GM12878 (cell line): ENCODE measurements at regions not wholly inside any gene's neighbourhood (a gene's known extent, or its start where the extent isn't known, plus 50 kb on each side); places are given as distances from the start of the nearest gene placed in this dataset.

Source experiments
- ATAC-seq: fragments of 200-7000 bp; cut with Tn5 transposase; 3 replicates; pipeline ENCODE4 v1.9.1; 2020; ENCODE audit warnings: mild to moderate bottlenecking, moderate library complexity
- BruUV-seq: library from RNA; stranded (reverse); fragments of 400-500 nt; replicated peaks from 2 replicates; lab custom pipeline; 2021; lab: Mats Ljungman, UMichigan
- CTCF ChIA-PET: fragments of 300-600 bp; sonication (Branson Sonifier 250); formaldehyde crosslinking; extraction: SDS; loops from one replicate; lab custom pipeline; 2021; ENCODE audit warnings: inconsistent platforms; lab: Yijun Ruan, JAX
- POLR2A ChIA-PET: fragments of 350-600 bp; formaldehyde crosslinking; extraction: SDS; loops from one replicate; lab custom pipeline; 2021; ENCODE audit warnings: inconsistent platforms; lab: Charles Lee
- RAD21 ChIA-PET: fragments of 300-600 bp; sonication (Branson Sonifier 250); formaldehyde crosslinking; loops from one replicate; lab custom pipeline; 2023; ENCODE audit warnings: antibody characterized with exemption; ENCODE audit not compliant: unreplicated experiment; lab: Charles Lee
- SMC1A ChIA-PET: fragments of 300-600 bp; sonication (Branson Sonifier 250); formaldehyde crosslinking; loops from one replicate; lab custom pipeline; 2023; ENCODE audit not compliant: unreplicated experiment, uncharacterized antibody; lab: Charles Lee
- DNase-seq: peaks from one replicate; pipeline ENCODE4 v3.0.0-alpha.2; 2011; ENCODE audit warnings: low read depth, low spot score
- FAIRE-seq: peaks from 3 replicates; lab custom pipeline; 2011; peaks lifted over from hg19 to GRCh38; lab: Jason Lieb, UNC
- H2AFZ ChIP-seq: 2 replicates; pipeline ENCODE4 v1.6.0; 2011; ENCODE audit warnings: low read depth, low read length, control low read depth; ENCODE audit not compliant: control insufficient read depth
- H3K27ac ChIP-seq: 2 replicates; pipeline ENCODE4 v1.5.1; 2011; ENCODE audit warnings: control low read depth; ENCODE audit not compliant: control insufficient read depth, insufficient read depth
- H3K27me3 ChIP-seq, 2 experiments: replicated peaks in 1 of 2; 2 replicates each; pipeline versions ENCODE4 v1.6.0 to v1.6.1; 2011; ENCODE audit warnings: low read length in 1 of 2; ENCODE audit not compliant: control insufficient read depth in 2 of 2, insufficient read depth in 2 of 2
- H3K36me3 ChIP-seq, 2 experiments: 2 replicates each; pipeline ENCODE4 v1.5.1; 2011; ENCODE audit warnings: low read length in 1 of 2; ENCODE audit not compliant: control insufficient read depth in 2 of 2, insufficient read depth in 2 of 2
- H3K4me1 ChIP-seq: 2 replicates; pipeline ENCODE4 v1.6.1; 2011; ENCODE audit warnings: mild to moderate bottlenecking, low read length, moderate library complexity, mixed read lengths; ENCODE audit not compliant: control insufficient read depth, insufficient read depth
- H3K4me2 ChIP-seq: 2 replicates; pipeline ENCODE4 v1.6.0; 2011; ENCODE audit warnings: control low read depth; ENCODE audit not compliant: control insufficient read depth, insufficient read depth
- H3K4me3 ChIP-seq: fragments of 200-600 bp; sonication (generic); 2 replicates; pipeline ENCODE4 v1.5.1; 2016
- H3K79me2 ChIP-seq: 2 replicates; pipeline ENCODE4 v1.6.0; 2011; ENCODE audit warnings: low read length; ENCODE audit not compliant: control insufficient read depth, insufficient read depth
- H3K9ac ChIP-seq: 2 replicates; pipeline ENCODE4 v1.8.0; 2011; ENCODE audit warnings: low read length, control low read depth, mixed read lengths; ENCODE audit not compliant: control insufficient read depth, insufficient read depth
- H3K9me3 ChIP-seq: replicated peaks from 3 replicates; pipeline ENCODE4 v1.5.1; 2011; ENCODE audit warnings: mild to moderate bottlenecking, low read length; ENCODE audit not compliant: control insufficient read depth, insufficient read depth
- H4K20me1 ChIP-seq: 2 replicates; pipeline ENCODE4 v1.6.0; 2011; ENCODE audit not compliant: control insufficient read depth, insufficient read depth
- DPF2 ChIP-seq: fragments of 450-650 bp; IDR thresholded peaks from 2 replicates; pipeline ENCODE4 v1.6.1; 2017; ENCODE audit warnings: mild to moderate bottlenecking
- EED ChIP-seq: sonication (generic); IDR thresholded peaks from 2 replicates; pipeline ENCODE4 v1.6.1; 2016; ENCODE audit warnings: antibody characterized with exemption, low read depth
- IKZF2 ChIP-seq, 2 experiments: fragments of 450-650 bp; IDR thresholded peaks; 2 replicates each; pipeline ENCODE4 v1.6.1; 2017; ENCODE audit warnings: mild to moderate bottlenecking in 2 of 2, moderate library complexity in 2 of 2
- JUNB ChIP-seq: IDR thresholded peaks from 2 replicates; pipeline ENCODE4 v1.6.1; 2016; ENCODE audit warnings: antibody characterized with exemption, mild to moderate bottlenecking
- POLR2AphosphoS5 ChIP-seq: IDR thresholded peaks from 2 replicates; pipeline ENCODE4 v1.6.1; 2011; ENCODE audit warnings: mild to moderate bottlenecking, low read length, inconsistent platforms
- SPI1 ChIP-seq: IDR thresholded peaks from 2 replicates; pipeline ENCODE4 v1.6.1; 2011; ENCODE audit warnings: low read depth, mild to moderate bottlenecking, low read length, moderate library complexity, borderline replicate concordance; ENCODE audit not compliant: insufficient read depth
- WGBS: methylation state at CpG from one replicate; pipeline ENCODE4 v1.1.6; 2016; ENCODE audit warnings: low lambda C conversion rate; ENCODE audit not compliant: insufficient replicate concordance, insufficient coverage; ENCODE audit errors: missing lambda C conversion rate; 5-methylcytosine and 5-hydroxymethylcytosine counted together
- in situ Hi-C: fragments of 300-500 bp; cut with MboI; formaldehyde crosslinking; loops from 9 replicates; pipeline ENCODE4 v1.14.3; 2018; ENCODE audit warnings: mixed read lengths
- intact Hi-C: fragments of 100-400 bp; cut with micrococcal nuclease; formaldehyde crosslinking; loops from one replicate; pipeline ENCODE4 v1.14.2; 2022; ENCODE audit not compliant: unreplicated experiment
- TF ChIP-seq, protein P1 (sequence below): IDR thresholded peaks from 2 replicates; pipeline ENCODE4 v1.6.1; 2012; ENCODE audit warnings: low read depth, low read length, improper control_type of control experiment
- TF ChIP-seq, protein P2 (sequence below): fragments of 150-350 bp; IDR thresholded peaks from 2 replicates; pipeline ENCODE4 v1.6.1; 2014; ENCODE audit warnings: mild to moderate bottlenecking, low read depth, low read length
- TF ChIP-seq, protein P3 (sequence below): fragments of 450-650 bp; IDR thresholded peaks from 2 replicates; pipeline ENCODE4 v1.6.1; 2017; ENCODE audit warnings: mild to moderate bottlenecking, moderate library complexity

DNA sequence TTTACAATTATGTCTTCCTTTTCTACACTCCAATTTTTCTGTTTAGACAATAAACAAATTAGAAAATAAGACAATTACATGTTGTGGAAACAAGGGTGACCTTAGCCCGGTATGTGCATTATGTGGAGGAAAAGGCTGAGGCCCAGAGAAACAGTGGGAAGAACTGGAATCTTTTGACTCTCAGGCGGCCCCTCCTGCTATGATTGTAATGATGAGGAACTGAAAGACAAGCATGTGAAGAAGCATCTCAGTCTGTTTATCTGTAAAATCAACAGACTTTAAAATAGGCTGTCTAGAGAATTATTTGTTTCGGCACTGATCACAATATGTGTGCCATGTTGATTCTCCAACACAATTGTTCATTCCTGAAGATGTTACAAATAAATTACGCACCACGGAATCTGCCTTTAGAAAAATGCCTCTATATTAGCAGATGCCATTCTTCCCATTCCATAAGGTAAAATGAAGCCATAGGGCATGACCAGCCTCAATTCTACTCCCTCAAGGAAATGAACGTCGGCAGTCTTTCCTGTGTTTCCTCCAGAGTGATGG, 1201.6 kb upstream of the CITED2 start:
- H4K20me1 ChIP-seq, result no peaks in the 10 kb centered on the region
- H3K36me3 ChIP-seq, result no peaks in the 10 kb centered on the region
- WGBS, result 71% methylated on average over 7 of the region's 7 CpGs
- RAD21 ChIA-PET, result interaction anchor here (1.0 kb wide), 1 partner anchor 17 kb away, joined by 3 read pairs; no protein-coding TSS in a partner anchor
- no peaks in the 10 kb centered on the region for H3K9me3 ChIP-seq
- no peak overlapping the region for H3K9ac ChIP-seq
- in situ Hi-C loops (no loop called here), intact Hi-C loops (no loop called here)
- no peak overlapping the region for H2AFZ ChIP-seq
- SMC1A ChIA-PET, result interaction anchor here (1.1 to 1.6 kb wide), 3 partner anchors 9 to 257 kb away, joined by 3 to 8 read pairs (median 5); no protein-coding TSS in a partner anchor
- no peak overlapping the region for H3K4me2 ChIP-seq
- H3K4me3 ChIP-seq, result no peak overlapping the region
- no peaks in the 10 kb centered on the region for H3K79me2 ChIP-seq
- H3K27me3 ChIP-seq, result no peaks in the 10 kb centered on the region
- no peak for TF ChIP-seq DPF2
- peak in 1 of 2 experiments; percentile 14; a peak in 1 of 4 replicates for TF ChIP-seq IKZF2 (IDR thresholded peaks at IDR 0.05)
- TF ChIP-seq, protein P1, sequence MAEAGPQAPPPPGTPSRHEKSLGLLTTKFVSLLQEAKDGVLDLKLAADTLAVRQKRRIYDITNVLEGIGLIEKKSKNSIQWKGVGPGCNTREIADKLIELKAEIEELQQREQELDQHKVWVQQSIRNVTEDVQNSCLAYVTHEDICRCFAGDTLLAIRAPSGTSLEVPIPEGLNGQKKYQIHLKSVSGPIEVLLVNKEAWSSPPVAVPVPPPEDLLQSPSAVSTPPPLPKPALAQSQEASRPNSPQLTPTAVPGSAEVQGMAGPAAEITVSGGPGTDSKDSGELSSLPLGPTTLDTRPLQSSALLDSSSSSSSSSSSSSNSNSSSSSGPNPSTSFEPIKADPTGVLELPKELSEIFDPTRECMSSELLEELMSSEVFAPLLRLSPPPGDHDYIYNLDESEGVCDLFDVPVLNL, result no peak
- TF ChIP-seq, protein P2, sequence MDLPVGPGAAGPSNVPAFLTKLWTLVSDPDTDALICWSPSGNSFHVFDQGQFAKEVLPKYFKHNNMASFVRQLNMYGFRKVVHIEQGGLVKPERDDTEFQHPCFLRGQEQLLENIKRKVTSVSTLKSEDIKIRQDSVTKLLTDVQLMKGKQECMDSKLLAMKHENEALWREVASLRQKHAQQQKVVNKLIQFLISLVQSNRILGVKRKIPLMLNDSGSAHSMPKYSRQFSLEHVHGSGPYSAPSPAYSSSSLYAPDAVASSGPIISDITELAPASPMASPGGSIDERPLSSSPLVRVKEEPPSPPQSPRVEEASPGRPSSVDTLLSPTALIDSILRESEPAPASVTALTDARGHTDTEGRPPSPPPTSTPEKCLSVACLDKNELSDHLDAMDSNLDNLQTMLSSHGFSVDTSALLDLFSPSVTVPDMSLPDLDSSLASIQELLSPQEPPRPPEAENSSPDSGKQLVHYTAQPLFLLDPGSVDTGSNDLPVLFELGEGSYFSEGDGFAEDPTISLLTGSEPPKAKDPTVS, result no peak
- no peak for TF ChIP-seq POLR2AphosphoS5
- peak; percentile 71 for TF ChIP-seq SPI1
- TF ChIP-seq, protein P3, sequence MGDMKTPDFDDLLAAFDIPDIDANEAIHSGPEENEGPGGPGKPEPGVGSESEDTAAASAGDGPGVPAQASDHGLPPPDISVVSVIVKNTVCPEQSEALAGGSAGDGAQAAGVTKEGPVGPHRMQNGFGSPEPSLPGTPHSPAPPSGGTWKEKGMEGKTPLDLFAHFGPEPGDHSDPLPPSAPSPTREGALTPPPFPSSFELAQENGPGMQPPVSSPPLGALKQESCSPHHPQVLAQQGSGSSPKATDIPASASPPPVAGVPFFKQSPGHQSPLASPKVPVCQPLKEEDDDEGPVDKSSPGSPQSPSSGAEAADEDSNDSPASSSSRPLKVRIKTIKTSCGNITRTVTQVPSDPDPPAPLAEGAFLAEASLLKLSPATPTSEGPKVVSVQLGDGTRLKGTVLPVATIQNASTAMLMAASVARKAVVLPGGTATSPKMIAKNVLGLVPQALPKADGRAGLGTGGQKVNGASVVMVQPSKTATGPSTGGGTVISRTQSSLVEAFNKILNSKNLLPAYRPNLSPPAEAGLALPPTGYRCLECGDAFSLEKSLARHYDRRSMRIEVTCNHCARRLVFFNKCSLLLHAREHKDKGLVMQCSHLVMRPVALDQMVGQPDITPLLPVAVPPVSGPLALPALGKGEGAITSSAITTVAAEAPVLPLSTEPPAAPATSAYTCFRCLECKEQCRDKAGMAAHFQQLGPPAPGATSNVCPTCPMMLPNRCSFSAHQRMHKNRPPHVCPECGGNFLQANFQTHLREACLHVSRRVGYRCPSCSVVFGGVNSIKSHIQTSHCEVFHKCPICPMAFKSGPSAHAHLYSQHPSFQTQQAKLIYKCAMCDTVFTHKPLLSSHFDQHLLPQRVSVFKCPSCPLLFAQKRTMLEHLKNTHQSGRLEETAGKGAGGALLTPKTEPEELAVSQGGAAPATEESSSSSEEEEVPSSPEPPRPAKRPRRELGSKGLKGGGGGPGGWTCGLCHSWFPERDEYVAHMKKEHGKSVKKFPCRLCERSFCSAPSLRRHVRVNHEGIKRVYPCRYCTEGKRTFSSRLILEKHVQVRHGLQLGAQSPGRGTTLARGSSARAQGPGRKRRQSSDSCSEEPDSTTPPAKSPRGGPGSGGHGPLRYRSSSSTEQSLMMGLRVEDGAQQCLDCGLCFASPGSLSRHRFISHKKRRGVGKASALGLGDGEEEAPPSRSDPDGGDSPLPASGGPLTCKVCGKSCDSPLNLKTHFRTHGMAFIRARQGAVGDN, result no peak
- no peak for TF ChIP-seq EED
- peak; percentile 26; the same call in 1 of the 2 replicates for TF ChIP-seq JUNB
- H3K27ac ChIP-seq, result no peak overlapping the region
- FAIRE-seq, result no peak
- CTCF ChIA-PET, result no interaction called here
- no peaks in the 10 kb centered on the region for H3K4me1 ChIP-seq
- BruUV-seq, result no TSS peak
- ATAC-seq, result no peak
- DNase-seq, result no peak
- POLR2A ChIA-PET, result interaction anchor here (1.1 kb wide), 1 partner anchor 9 kb away, joined by 3 read pairs; no protein-coding TSS in a partner anchor
